ENCODE measurements at regions not wholly inside any gene's neighbourhood (a gene's known extent, or its start where the extent isn't known, plus 50 kb on each side); places are given as distances from the start of the nearest gene placed in this dataset.
"Not testable (repeated sequence)": the region's sequence is repeated elsewhere in the genome, so short reads cannot be mapped to it uniquely, and the experiment has no call there.

GRCh38 chr19:20339444-20339843, 172.4 kb downstream of the ZNF486 start:
- H3K79me2 ChIP-seq (ENCODE audit: control insufficient read depth, insufficient read depth, low read length, unreplicated experiment) = no peaks in the 10 kb centered on the region
- H2AFZ ChIP-seq (ENCODE audit: low read length, unreplicated experiment) = no peak overlapping the region
- no peaks in the 10 kb centered on the region for H3K36me3 ChIP-seq (ENCODE audit: insufficient read depth, low read length)
- H3K27ac ChIP-seq (ENCODE audit: low read depth, low read length) = no peak overlapping the region
- no peak overlapping the region for H3K4me3 ChIP-seq (ENCODE audit: low read depth, low read length)
- H3K4me1 ChIP-seq (ENCODE audit: control insufficient read depth, insufficient read depth, low read length, unreplicated experiment) = no peaks in the 10 kb centered on the region
- no peaks in the 10 kb centered on the region for H3K27me3 ChIP-seq (ENCODE audit: insufficient read depth, low read length)

- H3K79me2 ChIP-seq (ENCODE audit: control insufficient read depth, insufficient read depth, low read length, unreplicated experiment) = no peaks in the 10 kb centered on the region
- no peaks in the 10 kb centered on the region for H3K27me3 ChIP-seq (ENCODE audit: insufficient read depth, low read length)
- H3K36me3 ChIP-seq (ENCODE audit: insufficient read depth, low read length) = no peaks in the 10 kb centered on the region
- no peak overlapping the region for H3K4me3 ChIP-seq (ENCODE audit: low read depth, low read length)
- no peaks in the 10 kb centered on the region for H3K4me1 ChIP-seq (ENCODE audit: control insufficient read depth, insufficient read depth, low read length, unreplicated experiment)
- H2AFZ ChIP-seq (ENCODE audit: low read length, unreplicated experiment) = no peak overlapping the region
- no peak overlapping the region for H3K27ac ChIP-seq (ENCODE audit: low read depth, low read length)
Measured at GRCh38 chr19:20334760-20335159, 167.7 kb downstream of the ZNF486 start.

DNA sequence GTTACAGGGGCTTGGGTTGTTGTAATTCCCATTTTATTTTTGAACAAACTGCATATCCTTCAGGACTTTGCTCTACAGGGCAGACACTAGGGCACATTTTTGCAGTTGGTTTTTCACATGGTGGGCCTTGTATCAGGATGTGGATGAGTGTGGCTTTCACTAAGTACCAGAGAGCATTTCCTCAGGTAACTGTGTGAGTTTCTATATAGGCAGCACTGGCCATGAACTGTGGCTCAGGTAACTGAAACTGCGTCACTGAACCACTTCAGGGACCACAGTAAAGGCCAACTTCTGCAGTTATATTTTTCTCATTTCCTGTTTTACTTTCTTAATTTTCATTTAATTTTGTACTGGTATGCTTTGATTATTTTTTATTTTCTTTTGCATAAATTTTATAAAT, 166.5 kb downstream of the ZNF486 start:
- Histone ChIP-seq H3K4me1 (ENCODE audit: control insufficient read depth, insufficient read depth, low read length, unreplicated experiment) (no peaks in the 10 kb centered on the region), H3K79me2 (ENCODE audit: control insufficient read depth, insufficient read depth, low read length, unreplicated experiment) (no peaks in the 10 kb centered on the region), H3K27me3 (ENCODE audit: insufficient read depth, low read length) (no peaks in the 10 kb centered on the region), H3K27ac (ENCODE audit: low read depth, low read length) (no peak overlapping the region), H2AFZ (ENCODE audit: low read length, unreplicated experiment) (no peak overlapping the region), H3K36me3 (ENCODE audit: insufficient read depth, low read length) (no peaks in the 10 kb centered on the region), H3K4me3 (ENCODE audit: low read depth, low read length) (no peak overlapping the region)

DNA sequence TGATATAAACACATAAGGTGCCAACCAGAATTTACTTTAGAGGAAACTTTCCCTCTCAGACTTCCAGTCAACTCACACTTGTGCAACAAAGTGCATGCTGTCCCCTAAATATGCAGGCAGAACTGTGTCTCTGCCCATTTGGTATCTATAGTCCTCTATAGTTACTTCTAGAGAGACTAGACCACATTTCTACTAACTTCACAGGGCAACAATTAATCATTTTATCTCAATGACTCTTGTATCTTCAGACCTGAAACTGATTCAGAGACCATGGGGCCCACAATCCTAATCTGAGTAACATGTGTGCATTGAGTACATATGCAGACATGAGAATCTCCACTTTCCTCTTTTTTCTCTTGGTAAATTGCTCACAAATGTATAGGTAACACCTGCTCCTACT, 158.1 kb downstream of the ZNF486 start:
- Histone ChIP-seq H3K4me3 (ENCODE audit: low read depth, low read length) (no peak overlapping the region), H2AFZ (ENCODE audit: low read length, unreplicated experiment) (no peak overlapping the region), H3K79me2 (ENCODE audit: control insufficient read depth, insufficient read depth, low read length, unreplicated experiment) (no peaks in the 10 kb centered on the region), H3K27me3 (ENCODE audit: insufficient read depth, low read length) (no peaks in the 10 kb centered on the region), H3K36me3 (ENCODE audit: insufficient read depth, low read length) (no peaks in the 10 kb centered on the region), H3K27ac (ENCODE audit: low read depth, low read length) (no peak overlapping the region), H3K4me1 (ENCODE audit: control insufficient read depth, insufficient read depth, low read length, unreplicated experiment) (no peaks in the 10 kb centered on the region)

DNA sequence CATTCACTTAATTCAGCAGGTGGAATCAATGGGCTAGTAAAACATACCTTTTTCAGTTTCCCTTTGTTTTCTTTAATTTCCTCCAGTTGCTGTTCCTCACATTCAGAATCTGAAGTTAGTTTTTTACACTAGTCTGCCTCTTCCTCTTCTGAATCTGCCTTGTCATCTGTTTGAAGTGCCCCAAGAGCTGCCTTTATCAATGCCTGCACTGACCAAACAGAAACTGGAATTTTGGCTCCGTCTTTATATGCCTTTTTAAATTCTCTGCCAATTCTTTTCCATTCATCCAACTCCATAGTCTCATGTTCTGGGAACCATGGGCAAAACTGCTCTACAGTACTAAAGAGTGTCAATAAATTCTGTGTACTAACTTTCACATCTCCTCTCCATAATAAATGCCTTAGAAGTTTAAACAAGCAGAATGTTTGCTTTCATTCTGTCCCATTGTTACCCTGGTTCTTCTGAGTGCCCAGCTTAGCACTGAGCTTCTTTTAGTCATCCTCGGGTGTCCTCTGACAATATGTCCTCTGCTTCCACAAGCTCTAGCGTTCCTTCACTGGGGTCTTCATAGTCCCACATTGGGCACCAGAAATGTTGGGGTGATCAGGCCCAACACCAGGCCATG, 154.2 kb downstream of the ZNF486 start:
- Histone ChIP-seq H3K36me3 (ENCODE audit: insufficient read depth, low read length) (no peaks in the 10 kb centered on the region), H3K4me1 (ENCODE audit: control insufficient read depth, insufficient read depth, low read length, unreplicated experiment) (no peaks in the 10 kb centered on the region), H3K4me3 (ENCODE audit: low read depth, low read length) (no peak overlapping the region), H3K79me2 (ENCODE audit: control insufficient read depth, insufficient read depth, low read length, unreplicated experiment) (no peaks in the 10 kb centered on the region), H2AFZ (ENCODE audit: low read length, unreplicated experiment) (no peak overlapping the region), H3K27me3 (ENCODE audit: insufficient read depth, low read length) (no peaks in the 10 kb centered on the region), H3K27ac (ENCODE audit: low read depth, low read length) (no peak overlapping the region)

DNA sequence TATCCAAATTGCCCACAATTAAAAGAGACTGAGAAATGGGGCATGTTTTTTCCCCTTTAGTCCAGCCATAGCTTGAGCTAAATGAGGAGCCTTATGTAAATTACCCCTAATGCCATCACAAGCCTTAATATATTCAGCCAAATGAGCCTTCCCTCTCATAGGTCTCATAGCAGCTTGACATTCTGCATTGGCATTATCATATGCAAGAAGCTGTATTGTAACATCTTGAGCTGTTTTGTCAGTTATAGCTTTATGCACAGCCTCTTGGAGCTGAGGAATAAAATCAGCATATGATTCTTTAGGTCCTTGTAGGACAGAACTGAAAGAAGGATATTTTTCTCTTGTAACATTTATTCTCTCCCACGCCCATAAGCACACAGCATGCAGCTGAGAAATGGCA, 153.2 kb downstream of the ZNF486 start:
- H3K36me3 ChIP-seq (ENCODE audit: insufficient read depth, low read length) = no peaks in the 10 kb centered on the region
- no peak overlapping the region for H3K27ac ChIP-seq (ENCODE audit: low read depth, low read length)
- H3K4me3 ChIP-seq (ENCODE audit: low read depth, low read length) = no peak overlapping the region
- no peaks in the 10 kb centered on the region for H3K4me1 ChIP-seq (ENCODE audit: control insufficient read depth, insufficient read depth, low read length, unreplicated experiment)
- no peaks in the 10 kb centered on the region for H3K79me2 ChIP-seq (ENCODE audit: control insufficient read depth, insufficient read depth, low read length, unreplicated experiment)
- no peaks in the 10 kb centered on the region for H3K27me3 ChIP-seq (ENCODE audit: insufficient read depth, low read length)
- H2AFZ ChIP-seq (ENCODE audit: low read length, unreplicated experiment) = no peak overlapping the region

DNA sequence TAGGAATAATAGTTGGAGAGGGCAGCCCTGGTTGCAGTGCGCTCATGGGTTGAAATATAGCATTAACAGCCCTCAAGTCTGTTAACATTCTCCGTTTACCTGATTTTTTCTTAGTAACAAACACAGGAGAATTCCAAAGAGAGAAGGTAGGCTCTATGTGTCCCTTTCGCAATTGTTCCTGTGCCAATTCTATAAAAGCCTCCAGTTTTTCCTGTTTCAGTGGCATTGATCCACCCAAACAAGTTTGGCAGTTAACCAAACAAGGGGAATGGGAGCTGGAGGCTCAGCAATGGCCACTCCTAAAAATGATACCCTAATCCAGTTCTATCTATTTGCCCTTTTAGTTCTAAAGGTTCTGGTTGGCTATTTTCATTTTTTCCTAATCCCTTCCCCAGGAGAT, 151.6 kb downstream of the ZNF486 start:
- H3K36me3 ChIP-seq (ENCODE audit: insufficient read depth, low read length) = no peaks in the 10 kb centered on the region
- no peak overlapping the region for H2AFZ ChIP-seq (ENCODE audit: low read length, unreplicated experiment)
- H3K79me2 ChIP-seq (ENCODE audit: control insufficient read depth, insufficient read depth, low read length, unreplicated experiment) = no peaks in the 10 kb centered on the region
- H3K4me1 ChIP-seq (ENCODE audit: control insufficient read depth, insufficient read depth, low read length, unreplicated experiment) = no peaks in the 10 kb centered on the region
- H3K4me3 ChIP-seq (ENCODE audit: low read depth, low read length) = no peak overlapping the region
- no peaks in the 10 kb centered on the region for H3K27me3 ChIP-seq (ENCODE audit: insufficient read depth, low read length)
- no peak overlapping the region for H3K27ac ChIP-seq (ENCODE audit: low read depth, low read length)

DNA sequence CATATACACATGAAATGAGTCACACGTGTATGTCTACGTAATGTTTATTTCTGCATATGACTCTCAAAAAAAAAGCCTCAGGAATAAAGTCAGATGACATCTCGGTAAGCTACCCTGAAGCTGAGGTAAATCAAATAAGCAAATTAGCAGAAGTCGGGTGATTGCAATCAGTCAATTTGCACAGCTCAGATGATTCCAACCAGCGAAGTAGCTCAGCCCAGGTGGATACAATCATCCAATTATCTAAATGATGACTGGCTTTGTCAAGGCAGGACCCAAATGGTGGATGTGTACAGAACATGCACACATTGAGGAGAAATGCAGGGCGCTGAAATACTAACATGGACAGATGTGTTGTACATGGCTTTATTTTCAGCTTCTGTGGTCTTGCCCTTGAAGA, 148.5 kb downstream of the ZNF486 start:
- Histone ChIP-seq H3K27me3 (ENCODE audit: insufficient read depth, low read length) (no peaks in the 10 kb centered on the region), H3K4me1 (ENCODE audit: control insufficient read depth, insufficient read depth, low read length, unreplicated experiment) (no peaks in the 10 kb centered on the region), H3K4me3 (ENCODE audit: low read depth, low read length) (no peak overlapping the region), H3K27ac (ENCODE audit: low read depth, low read length) (no peak overlapping the region), H2AFZ (ENCODE audit: low read length, unreplicated experiment) (no peak overlapping the region), H3K79me2 (ENCODE audit: control insufficient read depth, insufficient read depth, low read length, unreplicated experiment) (no peaks in the 10 kb centered on the region), H3K36me3 (ENCODE audit: insufficient read depth, low read length) (no peaks in the 10 kb centered on the region)

GRCh38 chr19:20313894-20314293, 146.9 kb downstream of the ZNF486 start:
- Histone ChIP-seq H3K36me3 (ENCODE audit: insufficient read depth, low read length) (no peaks in the 10 kb centered on the region), H3K4me1 (ENCODE audit: control insufficient read depth, insufficient read depth, low read length, unreplicated experiment) (no peaks in the 10 kb centered on the region), H2AFZ (ENCODE audit: low read length, unreplicated experiment) (no peak overlapping the region), H3K79me2 (ENCODE audit: control insufficient read depth, insufficient read depth, low read length, unreplicated experiment) (no peaks in the 10 kb centered on the region), H3K27ac (ENCODE audit: low read depth, low read length) (no peak overlapping the region), H3K4me3 (ENCODE audit: low read depth, low read length) (no peak overlapping the region), H3K27me3 (ENCODE audit: insufficient read depth, low read length) (no peaks in the 10 kb centered on the region)

DNA sequence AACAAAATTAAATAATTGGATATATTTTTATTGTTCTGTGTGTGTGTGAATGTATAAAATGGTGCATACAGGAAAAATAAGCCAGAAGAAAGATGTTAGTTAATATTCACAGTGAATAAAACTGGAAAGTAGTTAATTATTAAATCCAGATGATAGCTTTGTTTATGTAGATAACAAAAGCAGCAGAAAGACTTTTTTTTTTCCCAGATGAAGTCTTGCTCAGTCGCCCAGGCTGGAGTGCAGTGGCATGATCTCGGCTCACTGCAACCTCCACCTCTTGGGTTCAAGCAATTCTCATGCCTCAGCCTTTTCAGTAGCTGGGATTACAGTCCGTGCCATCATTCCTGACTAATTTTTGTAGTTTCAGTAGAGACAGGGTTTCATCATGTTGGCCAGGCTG, 140.1 kb downstream of the ZNF486 start:
- no peaks in the 10 kb centered on the region for H3K27me3 ChIP-seq (ENCODE audit: insufficient read depth, low read length)
- H3K4me3 ChIP-seq (ENCODE audit: low read depth, low read length) = no peak overlapping the region
- no peak overlapping the region for H3K27ac ChIP-seq (ENCODE audit: low read depth, low read length)
- H3K79me2 ChIP-seq (ENCODE audit: control insufficient read depth, insufficient read depth, low read length, unreplicated experiment) = no peaks in the 10 kb centered on the region
- H3K4me1 ChIP-seq (ENCODE audit: control insufficient read depth, insufficient read depth, low read length, unreplicated experiment) = no peaks in the 10 kb centered on the region
- H3K36me3 ChIP-seq (ENCODE audit: insufficient read depth, low read length) = no peaks in the 10 kb centered on the region
- no peak overlapping the region for H2AFZ ChIP-seq (ENCODE audit: low read length, unreplicated experiment)

- H3K79me2 ChIP-seq (ENCODE audit: control insufficient read depth, insufficient read depth, low read length, unreplicated experiment); H3K27ac ChIP-seq (ENCODE audit: low read depth, low read length); H3K4me3 ChIP-seq (ENCODE audit: low read depth, low read length); H2AFZ ChIP-seq (ENCODE audit: low read length, unreplicated experiment); H3K36me3 ChIP-seq (ENCODE audit: insufficient read depth, low read length); H3K4me1 ChIP-seq (ENCODE audit: control insufficient read depth, insufficient read depth, low read length, unreplicated experiment); H3K27me3 ChIP-seq (ENCODE audit: insufficient read depth, low read length): not testable (repeated sequence)
Measured at GRCh38 chr19:20296314-20296713, 129.3 kb downstream of the ZNF486 start.

Measured in ACC112 (cell line).